HCT116 (cell line): ENCODE measurements at regions not wholly inside any gene's neighbourhood (a gene's known extent, or its start where the extent isn't known, plus 50 kb on each side); places are given as distances from the start of the nearest gene placed in this dataset.

Source experiments
- ATAC-seq: fragments of 200-7000 bp; cut with Tn5 transposase; 2 replicates; pipeline ENCODE4 v1.9.1; 2020; ENCODE audit warnings: mild to moderate bottlenecking, moderate library complexity
- BruUV-seq: library from RNA; stranded (reverse); fragments of 400-500 nt; replicated peaks from 2 replicates; lab custom pipeline; 2021; lab: Mats Ljungman, UMichigan
- CTCF ChIA-PET: fragments of 300-600 bp; sonication (Branson Sonifier 250); formaldehyde crosslinking; loops from one replicate; lab custom pipeline; 2021; ENCODE audit warnings: antibody characterized with exemption; lab: Charles Lee
- POLR2A ChIA-PET: fragments of 300-600, 350-600 bp; sonication (Branson Sonifier 250); formaldehyde crosslinking; loops from one replicate; lab custom pipeline; 2021; ENCODE audit warnings: antibody characterized with exemption; lab: Charles Lee
- RAD21 ChIA-PET, 2 experiments: fragments of 300-600 bp; sonication (Branson Sonifier 250); formaldehyde crosslinking; loops; one replicate each; lab custom pipeline; 2023; ENCODE audit warnings: low total read pairs in 2 of 2; ENCODE audit not compliant: uncharacterized antibody in 2 of 2, unreplicated experiment in 2 of 2, low non-redundant PET in 1 of 2; lab: Charles Lee
- DNase-seq: peaks from one replicate; pipeline ENCODE4 v3.0.0-alpha.2; 2010; ENCODE audit warnings: low read depth, low spot score
- H2AFZ ChIP-seq: fragments of 200-600 bp; shearing (Covaris generic), sonication (generic); 2 replicates; pipeline ENCODE4 v1.6.1; 2017; ENCODE audit warnings: low read depth, mixed run types, mixed read lengths, antibody characterized with exemption, low read length; ENCODE audit not compliant: poor library complexity, severe bottlenecking
- H3K27ac ChIP-seq: 2 replicates; pipeline ENCODE4 v1.5.1; 2012; ENCODE audit warnings: low read depth, low read length
- H3K27me3 ChIP-seq: fragments of 200-600 bp; sonication (generic); 2 replicates; pipeline ENCODE4 v1.6.1; 2016; ENCODE audit warnings: mixed run types, low read length, mixed read lengths; ENCODE audit not compliant: insufficient read depth
- H3K36me3 ChIP-seq, 2 experiments: fragments of 200-500 bp in 1 of 2; fragments of 200-600 bp in 1 of 2; sonication (Bioruptor generic) in 1 of 2; sonication (generic) in 1 of 2; 2 replicates each; pipeline versions ENCODE4 v1.5.1 to v1.6.1; 2014 to 2016; ENCODE audit warnings: low read length in 2 of 2, inconsistent platforms in 1 of 2, mixed read lengths in 1 of 2, mixed run types in 1 of 2; ENCODE audit not compliant: insufficient read depth in 2 of 2, control insufficient read depth in 1 of 2
- H3K4me1 ChIP-seq, 2 experiments: fragments of 200-600 bp in 1 of 2; sonication (generic) in 1 of 2; 2 replicates each; pipeline versions ENCODE4 v1.5.1 to v1.6.1; 2012 to 2017; ENCODE audit warnings: low read length in 2 of 2, inconsistent platforms in 1 of 2, mild to moderate bottlenecking in 1 of 2, mixed read lengths in 1 of 2, mixed run types in 1 of 2, moderate library complexity in 1 of 2; ENCODE audit not compliant: insufficient read depth in 2 of 2, control insufficient read depth in 1 of 2
- H3K4me2 ChIP-seq: fragments of 200-600 bp; sonication (generic); 2 replicates; pipeline ENCODE4 v1.6.1; 2017; ENCODE audit warnings: mixed run types, low read length, mixed read lengths
- H3K4me3 ChIP-seq, 2 experiments: fragments of 200-600 bp in 1 of 2; sonication (generic) in 1 of 2; replicated peaks in 1 of 2; 2 replicates each; pipeline ENCODE4 v1.5.1; 2011 to 2016; ENCODE audit warnings: low read length in 2 of 2, control low read depth in 1 of 2, low read depth in 1 of 2, mild to moderate bottlenecking in 1 of 2, mixed read lengths in 1 of 2, mixed run types in 1 of 2
- H3K79me2 ChIP-seq: fragments of 200-600 bp; sonication (generic); 2 replicates; pipeline ENCODE4 v1.6.1; 2017; ENCODE audit warnings: mild to moderate bottlenecking, mixed run types, low read length, moderate library complexity, mixed read lengths; ENCODE audit not compliant: insufficient read depth
- H3K9ac ChIP-seq: fragments of 200-600 bp; sonication (generic); 2 replicates; pipeline ENCODE4 v1.6.1; 2016; ENCODE audit warnings: low read length, mixed read lengths
- H3K9me2 ChIP-seq: fragments of 200-600 bp; sonication (generic), shearing (Covaris generic); 2 replicates; pipeline ENCODE4 v1.6.1; 2017; ENCODE audit warnings: mixed run types, mild to moderate bottlenecking, moderate library complexity; ENCODE audit not compliant: insufficient read depth
- H3K9me3 ChIP-seq, 2 experiments: fragments of 200-500 bp in 1 of 2; fragments of 200-600 bp in 1 of 2; sonication (Bioruptor generic) in 1 of 2; sonication (generic) in 1 of 2; 2 replicates each; pipeline ENCODE4 v1.6.1; 2014 to 2017; ENCODE audit warnings: low read length in 2 of 2, mixed read lengths in 2 of 2, inconsistent platforms in 1 of 2, low read depth in 1 of 2, mild to moderate bottlenecking in 1 of 2, mixed run types in 1 of 2, moderate library complexity in 1 of 2; ENCODE audit not compliant: control insufficient read depth in 1 of 2, insufficient read depth in 1 of 2
- H4K20me1 ChIP-seq: fragments of 200-600 bp; sonication (generic), shearing (Covaris generic); 2 replicates; pipeline ENCODE4 v1.6.1; 2017; ENCODE audit warnings: mixed run types, mild to moderate bottlenecking, moderate library complexity; ENCODE audit not compliant: insufficient read depth
- CBX3 ChIP-seq: IDR thresholded peaks from 2 replicates; pipeline ENCODE4 v1.6.1; 2012; ENCODE audit warnings: low read depth
- CEBPB ChIP-seq: IDR thresholded peaks from 2 replicates; pipeline ENCODE4 v1.6.1; 2012; ENCODE audit warnings: low read depth
- EGR1 ChIP-seq: IDR thresholded peaks from 2 replicates; pipeline ENCODE4 v1.6.1; 2012; ENCODE audit warnings: low read depth
- ELF1 ChIP-seq: IDR thresholded peaks from 2 replicates; pipeline ENCODE4 v1.6.1; 2012; ENCODE audit warnings: low read depth, borderline replicate concordance
- EZH2 ChIP-seq: fragments of 200-600 bp; sonication (generic); IDR thresholded peaks from 2 replicates; pipeline ENCODE4 v1.6.1; 2017; ENCODE audit warnings: antibody characterized with exemption, mixed run types
- EZH2phosphoT487 ChIP-seq: fragments of 200-600 bp; IDR thresholded peaks from 2 replicates; pipeline ENCODE4 v1.6.1; 2018; ENCODE audit warnings: antibody characterized with exemption, borderline replicate concordance
- JUND ChIP-seq: IDR thresholded peaks from 2 replicates; pipeline ENCODE4 v1.6.1; 2012
- POLR2A ChIP-seq: IDR thresholded peaks from 2 replicates; pipeline ENCODE4 v1.7.0; 2011; ENCODE audit warnings: borderline replicate concordance; ENCODE audit not compliant: insufficient read depth, insufficient read length; ENCODE audit errors: extremely low read depth
- POLR2AphosphoS5 ChIP-seq: IDR thresholded peaks from 2 replicates; pipeline ENCODE4 v1.6.1; 2011; ENCODE audit warnings: mild to moderate bottlenecking, low read depth, low read length, moderate library complexity
- RAD21 ChIP-seq: IDR thresholded peaks from 2 replicates; pipeline ENCODE4 v1.6.1; 2012; ENCODE audit warnings: low read depth, mild to moderate bottlenecking
- SIN3A ChIP-seq: IDR thresholded peaks from 2 replicates; pipeline ENCODE4 v1.6.1; 2012; ENCODE audit warnings: low read depth
- SP1 ChIP-seq: IDR thresholded peaks from 2 replicates; pipeline ENCODE4 v1.6.1; 2012; ENCODE audit warnings: low read depth
- SRF ChIP-seq: IDR thresholded peaks from 2 replicates; pipeline ENCODE4 v1.6.1; 2012; ENCODE audit warnings: low read depth
- TCF7L2 ChIP-seq: IDR thresholded peaks from 2 replicates; pipeline ENCODE4 v1.7.0; 2011; ENCODE audit warnings: borderline replicate concordance, inconsistent platforms; ENCODE audit not compliant: insufficient read depth, insufficient read length; ENCODE audit errors: extremely low read depth
- YY1 ChIP-seq: IDR thresholded peaks from 2 replicates; pipeline ENCODE4 v1.6.1; 2011; ENCODE audit warnings: low read length, low read depth, moderate library complexity, mild to moderate bottlenecking; ENCODE audit not compliant: insufficient replicate concordance; ENCODE audit errors: extremely low read depth
- ZNF274 ChIP-seq: fragments of 200-500 bp; sonication (Bioruptor generic); IDR thresholded peaks from 2 replicates; pipeline ENCODE4 v1.6.1; 2014; ENCODE audit warnings: mild to moderate bottlenecking, low read depth, low read length, inconsistent platforms
- intact Hi-C: fragments of 100-400 bp; cut with micrococcal nuclease; formaldehyde crosslinking; loops from 2 replicates; pipeline ENCODE4 v1.10.0; 2022
- TF ChIP-seq, protein P1 (sequence below), 3 experiments: fragments of 200-600 bp in 1 of 3; sonication (generic) in 1 of 3; IDR thresholded peaks in 2 of 3; conservative IDR thresholded peaks in 1 of 3; 2 replicates each; pipeline ENCODE4 v1.5.1; 2012 to 2017; ENCODE audit warnings: low read depth in 2 of 3, low read length in 2 of 3, antibody characterized with exemption in 1 of 3, borderline replicate concordance in 1 of 3, control low read depth in 1 of 3, mild to moderate bottlenecking in 1 of 3, mixed read lengths in 1 of 3, mixed run types in 1 of 3, moderate library complexity in 1 of 3; ENCODE audit not compliant: insufficient read depth in 1 of 3
- TF ChIP-seq, protein P2 (sequence below): IDR thresholded peaks from 2 replicates; pipeline ENCODE4 v1.6.1; 2011; ENCODE audit warnings: mild to moderate bottlenecking, low read length, moderate library complexity; ENCODE audit not compliant: insufficient replicate concordance; ENCODE audit errors: extremely low read depth
- TF ChIP-seq, protein P3 (sequence below): IDR thresholded peaks from 2 replicates; pipeline ENCODE4 v1.6.1; 2012; ENCODE audit warnings: low read depth
- TF ChIP-seq, protein P4 (sequence below): IDR thresholded peaks from 2 replicates; pipeline ENCODE4 v1.6.1; 2012

DNA sequence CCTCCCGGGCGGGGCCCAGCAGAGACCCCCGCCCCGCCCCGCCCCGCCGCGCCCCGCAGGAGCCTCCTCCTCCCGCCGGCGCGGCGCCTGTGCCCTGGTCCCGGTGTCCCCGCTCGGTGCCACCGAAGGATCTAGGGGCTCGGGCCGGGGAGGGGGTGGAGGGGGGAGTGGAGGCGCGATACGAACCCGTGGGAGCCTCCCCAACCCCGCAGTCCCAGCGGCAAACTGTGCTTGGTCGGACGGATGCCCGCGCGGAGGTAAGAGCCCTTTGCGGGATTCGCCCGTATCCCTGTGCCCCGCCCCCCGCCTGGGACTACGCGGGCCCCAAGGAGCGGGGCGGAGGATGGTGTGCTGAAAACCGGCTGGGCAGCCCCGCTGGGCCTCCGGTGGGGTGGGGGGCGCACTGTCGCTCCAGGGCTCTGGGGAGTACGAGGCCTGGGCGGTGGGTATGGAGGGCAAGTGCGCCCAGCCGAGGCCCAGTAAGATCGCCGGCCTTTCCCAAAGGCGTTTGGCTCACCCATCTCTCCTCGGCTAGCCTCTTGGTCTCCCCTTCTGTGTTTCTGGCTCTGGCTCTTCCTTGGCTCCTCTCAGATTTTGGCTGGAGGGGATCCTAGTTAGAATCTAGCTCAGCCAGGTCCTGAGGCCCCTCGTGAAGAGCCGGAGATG, 65.6 kb upstream of the POLG start:
- intact Hi-C loops: no loop called here
- H3K4me3 ChIP-seq: no peak overlapping the region
- H3K79me2 ChIP-seq: no peaks in the 10 kb centered on the region
- 0 out of 4 replicates have a peak, but pooled peaks cover 0 to 5% of the 10 kb centered on the region in 2 experiments for H3K4me1 ChIP-seq
- ChIA-PET CTCF (no interaction called here), RAD21 (no interaction called here), POLR2A (no interaction called here)
- no peaks in the 10 kb centered on the region for H3K36me3 ChIP-seq
- no peaks in the 10 kb centered on the region for H3K27me3 ChIP-seq
- H4K20me1 ChIP-seq: no peaks in the 10 kb centered on the region
- H3K4me2 ChIP-seq: no peak overlapping the region
- no peak overlapping the region for H3K9ac ChIP-seq
- DNase-seq (no peak), ATAC-seq (no peak)
- no peak overlapping the region for H2AFZ ChIP-seq
- no peak overlapping the region for H3K27ac ChIP-seq
- BruUV-seq: no TSS peak
- no peaks in the 10 kb centered on the region for H3K9me3 ChIP-seq
- no peak for TF ChIP-seq CEBPB
- TF ChIP-seq EZH2phosphoT487: no peak
- TF ChIP-seq, protein P1, sequence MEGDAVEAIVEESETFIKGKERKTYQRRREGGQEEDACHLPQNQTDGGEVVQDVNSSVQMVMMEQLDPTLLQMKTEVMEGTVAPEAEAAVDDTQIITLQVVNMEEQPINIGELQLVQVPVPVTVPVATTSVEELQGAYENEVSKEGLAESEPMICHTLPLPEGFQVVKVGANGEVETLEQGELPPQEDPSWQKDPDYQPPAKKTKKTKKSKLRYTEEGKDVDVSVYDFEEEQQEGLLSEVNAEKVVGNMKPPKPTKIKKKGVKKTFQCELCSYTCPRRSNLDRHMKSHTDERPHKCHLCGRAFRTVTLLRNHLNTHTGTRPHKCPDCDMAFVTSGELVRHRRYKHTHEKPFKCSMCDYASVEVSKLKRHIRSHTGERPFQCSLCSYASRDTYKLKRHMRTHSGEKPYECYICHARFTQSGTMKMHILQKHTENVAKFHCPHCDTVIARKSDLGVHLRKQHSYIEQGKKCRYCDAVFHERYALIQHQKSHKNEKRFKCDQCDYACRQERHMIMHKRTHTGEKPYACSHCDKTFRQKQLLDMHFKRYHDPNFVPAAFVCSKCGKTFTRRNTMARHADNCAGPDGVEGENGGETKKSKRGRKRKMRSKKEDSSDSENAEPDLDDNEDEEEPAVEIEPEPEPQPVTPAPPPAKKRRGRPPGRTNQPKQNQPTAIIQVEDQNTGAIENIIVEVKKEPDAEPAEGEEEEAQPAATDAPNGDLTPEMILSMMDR (IDR thresholded peaks at IDR 0.05 in 2 of 3, conservative IDR thresholded peaks at IDR 0.05 in 1 of 3; ENCODE audit: borderline replicate concordance in 1 of 3, insufficient read depth in 1 of 3, low read depth in 2 of 3, low read length in 2 of 3): no peak
- no peak for TF ChIP-seq POLR2AphosphoS5
- no peak for TF ChIP-seq YY1
- no peak for TF ChIP-seq SIN3A
- no peak for TF ChIP-seq POLR2A
- TF ChIP-seq, protein P2, sequence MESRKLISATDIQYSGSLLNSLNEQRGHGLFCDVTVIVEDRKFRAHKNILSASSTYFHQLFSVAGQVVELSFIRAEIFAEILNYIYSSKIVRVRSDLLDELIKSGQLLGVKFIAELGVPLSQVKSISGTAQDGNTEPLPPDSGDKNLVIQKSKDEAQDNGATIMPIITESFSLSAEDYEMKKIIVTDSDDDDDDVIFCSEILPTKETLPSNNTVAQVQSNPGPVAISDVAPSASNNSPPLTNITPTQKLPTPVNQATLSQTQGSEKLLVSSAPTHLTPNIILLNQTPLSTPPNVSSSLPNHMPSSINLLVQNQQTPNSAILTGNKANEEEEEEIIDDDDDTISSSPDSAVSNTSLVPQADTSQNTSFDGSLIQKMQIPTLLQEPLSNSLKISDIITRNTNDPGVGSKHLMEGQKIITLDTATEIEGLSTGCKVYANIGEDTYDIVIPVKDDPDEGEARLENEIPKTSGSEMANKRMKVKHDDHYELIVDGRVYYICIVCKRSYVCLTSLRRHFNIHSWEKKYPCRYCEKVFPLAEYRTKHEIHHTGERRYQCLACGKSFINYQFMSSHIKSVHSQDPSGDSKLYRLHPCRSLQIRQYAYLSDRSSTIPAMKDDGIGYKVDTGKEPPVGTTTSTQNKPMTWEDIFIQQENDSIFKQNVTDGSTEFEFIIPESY: no peak
- TF ChIP-seq, protein P3, sequence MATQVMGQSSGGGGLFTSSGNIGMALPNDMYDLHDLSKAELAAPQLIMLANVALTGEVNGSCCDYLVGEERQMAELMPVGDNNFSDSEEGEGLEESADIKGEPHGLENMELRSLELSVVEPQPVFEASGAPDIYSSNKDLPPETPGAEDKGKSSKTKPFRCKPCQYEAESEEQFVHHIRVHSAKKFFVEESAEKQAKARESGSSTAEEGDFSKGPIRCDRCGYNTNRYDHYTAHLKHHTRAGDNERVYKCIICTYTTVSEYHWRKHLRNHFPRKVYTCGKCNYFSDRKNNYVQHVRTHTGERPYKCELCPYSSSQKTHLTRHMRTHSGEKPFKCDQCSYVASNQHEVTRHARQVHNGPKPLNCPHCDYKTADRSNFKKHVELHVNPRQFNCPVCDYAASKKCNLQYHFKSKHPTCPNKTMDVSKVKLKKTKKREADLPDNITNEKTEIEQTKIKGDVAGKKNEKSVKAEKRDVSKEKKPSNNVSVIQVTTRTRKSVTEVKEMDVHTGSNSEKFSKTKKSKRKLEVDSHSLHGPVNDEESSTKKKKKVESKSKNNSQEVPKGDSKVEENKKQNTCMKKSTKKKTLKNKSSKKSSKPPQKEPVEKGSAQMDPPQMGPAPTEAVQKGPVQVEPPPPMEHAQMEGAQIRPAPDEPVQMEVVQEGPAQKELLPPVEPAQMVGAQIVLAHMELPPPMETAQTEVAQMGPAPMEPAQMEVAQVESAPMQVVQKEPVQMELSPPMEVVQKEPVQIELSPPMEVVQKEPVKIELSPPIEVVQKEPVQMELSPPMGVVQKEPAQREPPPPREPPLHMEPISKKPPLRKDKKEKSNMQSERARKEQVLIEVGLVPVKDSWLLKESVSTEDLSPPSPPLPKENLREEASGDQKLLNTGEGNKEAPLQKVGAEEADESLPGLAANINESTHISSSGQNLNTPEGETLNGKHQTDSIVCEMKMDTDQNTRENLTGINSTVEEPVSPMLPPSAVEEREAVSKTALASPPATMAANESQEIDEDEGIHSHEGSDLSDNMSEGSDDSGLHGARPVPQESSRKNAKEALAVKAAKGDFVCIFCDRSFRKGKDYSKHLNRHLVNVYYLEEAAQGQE: no peak
- no peak for TF ChIP-seq RAD21
- TF ChIP-seq SRF: no peak
- TF ChIP-seq, protein P4, sequence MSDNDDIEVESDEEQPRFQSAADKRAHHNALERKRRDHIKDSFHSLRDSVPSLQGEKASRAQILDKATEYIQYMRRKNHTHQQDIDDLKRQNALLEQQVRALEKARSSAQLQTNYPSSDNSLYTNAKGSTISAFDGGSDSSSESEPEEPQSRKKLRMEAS: no peak
- no peak for TF ChIP-seq SP1
- no peak for TF ChIP-seq EZH2
- TF ChIP-seq ZNF274: no peak
- no peak for TF ChIP-seq ELF1
- no peak for TF ChIP-seq CBX3
- TF ChIP-seq EGR1: no peak
- TF ChIP-seq TCF7L2: no peak
- TF ChIP-seq JUND: no peak
- H3K9me2 ChIP-seq: no peaks in the 10 kb centered on the region
